ENCODE measurements at regions not wholly inside any gene's neighbourhood (a gene's known extent, or its start where the extent isn't known, plus 50 kb on each side); places are given as distances from the start of the nearest gene placed in this dataset.

DNA sequence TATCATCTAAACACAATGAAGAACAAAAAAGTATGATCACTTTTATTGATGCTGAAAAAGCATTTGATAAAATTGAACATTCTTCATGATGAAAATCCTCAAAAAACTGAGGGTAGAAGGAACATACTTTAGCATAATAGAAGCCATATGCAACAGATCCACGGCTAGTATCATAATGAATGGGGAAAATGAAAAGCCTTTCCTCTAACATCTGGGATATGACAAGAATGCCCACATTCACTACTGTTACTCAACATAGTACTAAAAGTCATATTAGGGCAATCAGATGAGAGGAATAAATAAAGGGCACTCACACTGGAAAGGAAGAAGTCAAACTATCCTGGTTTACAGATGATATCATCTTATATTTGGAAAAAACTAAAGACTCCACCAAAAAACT is 256.6 kb downstream of the RFPL4B start:
- TF ChIP-seq, protein P1, sequence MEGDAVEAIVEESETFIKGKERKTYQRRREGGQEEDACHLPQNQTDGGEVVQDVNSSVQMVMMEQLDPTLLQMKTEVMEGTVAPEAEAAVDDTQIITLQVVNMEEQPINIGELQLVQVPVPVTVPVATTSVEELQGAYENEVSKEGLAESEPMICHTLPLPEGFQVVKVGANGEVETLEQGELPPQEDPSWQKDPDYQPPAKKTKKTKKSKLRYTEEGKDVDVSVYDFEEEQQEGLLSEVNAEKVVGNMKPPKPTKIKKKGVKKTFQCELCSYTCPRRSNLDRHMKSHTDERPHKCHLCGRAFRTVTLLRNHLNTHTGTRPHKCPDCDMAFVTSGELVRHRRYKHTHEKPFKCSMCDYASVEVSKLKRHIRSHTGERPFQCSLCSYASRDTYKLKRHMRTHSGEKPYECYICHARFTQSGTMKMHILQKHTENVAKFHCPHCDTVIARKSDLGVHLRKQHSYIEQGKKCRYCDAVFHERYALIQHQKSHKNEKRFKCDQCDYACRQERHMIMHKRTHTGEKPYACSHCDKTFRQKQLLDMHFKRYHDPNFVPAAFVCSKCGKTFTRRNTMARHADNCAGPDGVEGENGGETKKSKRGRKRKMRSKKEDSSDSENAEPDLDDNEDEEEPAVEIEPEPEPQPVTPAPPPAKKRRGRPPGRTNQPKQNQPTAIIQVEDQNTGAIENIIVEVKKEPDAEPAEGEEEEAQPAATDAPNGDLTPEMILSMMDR (IDR thresholded peaks at IDR 0.05) = no peak
- TF ChIP-seq POLR2A (IDR thresholded peaks at IDR 0.05) = no peak

Data from esophagus squamous epithelium (tissue), 4 donors.